Amygdala (tissue), 56 donors: ENCODE measurements at regions not wholly inside any gene's neighbourhood (a gene's known extent, or its start where the extent isn't known, plus 50 kb on each side); places are given as distances from the start of the nearest gene placed in this dataset.
A peak's percentile ranks its signal among the peaks of the same experiment; 100 is the strongest.

Experiments
- DNase-seq, 56 donors: peaks; one replicate each; lab custom pipeline; 2025; lab: John Stamatoyannopoulos, UW

- no peak for DNase-seq
Measured at GRCh38 chr5:29389993-29390392, 1803.5 kb upstream of the CDH6 start.

GRCh38 chr5:29387384-29387783 lies 1806.1 kb upstream of the CDH6 start:
- DNase-seq, result no peak

- no peak for DNase-seq
Measured at GRCh38 chr5:29382780-29383179, 1810.7 kb upstream of the CDH6 start.

GRCh38 chr5:29380029-29380428 lies 1813.5 kb upstream of the CDH6 start:
- no peak for DNase-seq

- no peak for DNase-seq
Measured at GRCh38 chr5:29379619-29380018, 1813.9 kb upstream of the CDH6 start.

GRCh38 chr5:29378104-29378503 lies 1815.4 kb upstream of the CDH6 start:
- DNase-seq, result no peak

- no peak for DNase-seq
Measured at GRCh38 chr5:29370248-29370647, 1823.2 kb upstream of the CDH6 start.

GRCh38 chr5:29367176-29367833 lies 1826.2 kb upstream of the CDH6 start:
- peak in 3 of 56 donors; percentile 6 to 44 (median 37) for DNase-seq

- DNase-seq, result no peak
Measured at GRCh38 chr5:29351170-29351569, 1842.3 kb upstream of the CDH6 start.

GRCh38 chr5:29337030-29337429 lies 1856.5 kb upstream of the CDH6 start:
- no peak for DNase-seq

- no peak for DNase-seq
Measured at GRCh38 chr5:29321591-29321990, 1871.9 kb upstream of the CDH6 start.

GRCh38 chr5:29309359-29309758 lies 1884.1 kb upstream of the CDH6 start:
- DNase-seq, result no peak

- no peak for DNase-seq
Measured at GRCh38 chr5:29307478-29307877, 1886.0 kb upstream of the CDH6 start.

GRCh38 chr5:29304545-29304944 lies 1888.9 kb upstream of the CDH6 start:
- DNase-seq, result no peak

GRCh38 chr5:29296548-29296947 lies 1896.9 kb upstream of the CDH6 start:
- no peak for DNase-seq

- DNase-seq, result no peak
Measured at GRCh38 chr5:29277642-29278041, 1915.8 kb upstream of the CDH6 start.

- DNase-seq, result no peak
Measured at GRCh38 chr5:29276371-29276770, 1917.1 kb upstream of the CDH6 start.

GRCh38 chr5:29263915-29264351 lies 1929.6 kb upstream of the CDH6 start:
- no peak for DNase-seq

GRCh38 chr5:29262339-29263123 lies 1931.0 kb upstream of the CDH6 start:
- no peak for DNase-seq

- DNase-seq, result no peak
Measured at GRCh38 chr5:29261213-29261612, 1932.3 kb upstream of the CDH6 start.

GRCh38 chr5:29252390-29252789 lies 1941.1 kb upstream of the CDH6 start:
- DNase-seq, result no peak

- DNase-seq, result no peak
Measured at GRCh38 chr5:29247346-29248028, 1946.0 kb upstream of the CDH6 start.
